ENCODE measurements at regions not wholly inside any gene's neighbourhood (a gene's known extent, or its start where the extent isn't known, plus 50 kb on each side); places are given as distances from the start of the nearest gene placed in this dataset.
"Not testable (repeated sequence)": the region's sequence is repeated elsewhere in the genome, so short reads cannot be mapped to it uniquely, and the experiment has no call there.

GRCh38 chr3:152153115-152153514 is 115.6 kb upstream of the MBNL1 start:
- not testable (repeated sequence) for DNase-seq (ENCODE audit: low read depth)

DNA sequence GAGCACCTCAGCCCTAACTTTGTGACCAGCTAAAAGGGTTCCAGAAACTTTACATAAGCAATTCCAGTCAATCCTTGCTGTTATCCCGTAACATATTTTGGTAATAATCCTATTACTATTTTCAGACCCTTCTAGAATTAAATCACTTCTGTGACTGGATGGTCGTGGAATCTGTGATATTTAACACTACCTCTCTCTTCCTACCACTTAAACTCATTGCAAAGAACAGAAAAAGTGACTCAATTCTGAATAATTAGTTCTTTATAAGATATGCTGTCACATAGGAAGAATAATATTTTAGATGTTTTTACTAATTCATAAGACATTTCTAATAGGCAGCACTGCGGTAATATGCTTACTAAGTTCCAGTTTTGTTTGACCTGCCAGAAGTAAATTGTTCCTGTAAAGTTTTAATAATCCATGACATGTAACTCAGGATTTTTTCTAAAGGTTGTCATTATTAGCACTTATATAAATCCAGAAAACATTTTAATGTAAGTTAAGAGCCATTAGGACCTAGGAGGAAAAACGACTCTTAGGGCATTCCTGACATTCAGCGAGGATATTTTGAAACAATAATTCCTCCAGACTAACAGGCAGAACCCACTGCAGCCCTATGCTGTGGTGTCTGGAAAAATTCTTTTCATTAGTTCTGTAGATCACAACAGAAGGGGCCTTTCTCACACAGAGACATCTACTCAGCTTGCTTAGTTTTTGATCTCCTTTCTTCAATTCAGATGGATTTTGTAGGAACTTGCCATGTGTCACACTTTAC is 113.3 kb upstream of the MBNL1 start:
- no peak for DNase-seq (ENCODE audit: low read depth)

DNA sequence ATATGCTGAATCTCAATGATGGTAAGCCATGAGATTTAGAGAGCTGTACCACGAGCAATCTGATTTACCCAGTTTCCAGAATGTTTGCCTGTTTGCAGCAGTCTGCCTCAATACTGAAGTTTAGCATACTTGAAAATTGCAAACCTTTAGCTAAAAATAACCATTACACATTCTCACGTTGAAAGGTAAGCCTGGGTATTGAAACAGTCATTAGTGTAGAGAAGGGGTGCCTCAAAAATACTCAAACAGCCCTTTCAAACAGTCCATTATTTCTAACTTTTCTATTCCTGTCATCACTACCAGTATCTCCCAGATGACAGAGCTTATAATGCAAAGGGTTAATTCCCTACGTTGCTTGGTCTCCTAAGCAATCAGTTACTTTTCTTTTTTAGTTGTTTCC is 111.8 kb upstream of the MBNL1 start:
- no peak for DNase-seq (ENCODE audit: low read depth)

DNA sequence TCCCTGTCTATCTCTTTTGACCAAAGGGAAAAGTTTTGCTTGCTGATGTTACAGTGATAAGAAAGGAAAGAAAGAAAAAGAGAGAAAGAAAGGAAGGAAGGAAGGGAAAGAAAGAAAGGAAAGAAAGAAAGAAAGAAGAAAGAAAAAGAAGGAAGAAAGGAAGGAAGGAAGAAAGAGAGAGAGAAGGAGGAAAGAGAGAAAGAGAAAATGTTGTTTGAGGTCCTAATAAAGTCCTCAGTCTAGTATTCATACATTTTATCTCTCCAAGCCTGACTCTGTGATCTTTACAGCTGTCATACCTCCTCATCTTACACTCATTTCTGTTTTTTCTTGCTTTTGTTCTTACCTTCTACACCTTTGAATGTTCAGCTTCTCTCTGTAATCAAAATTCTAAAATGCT is 111.4 kb upstream of the MBNL1 start:
- DNase-seq (ENCODE audit: low read depth) = no peak

DNA sequence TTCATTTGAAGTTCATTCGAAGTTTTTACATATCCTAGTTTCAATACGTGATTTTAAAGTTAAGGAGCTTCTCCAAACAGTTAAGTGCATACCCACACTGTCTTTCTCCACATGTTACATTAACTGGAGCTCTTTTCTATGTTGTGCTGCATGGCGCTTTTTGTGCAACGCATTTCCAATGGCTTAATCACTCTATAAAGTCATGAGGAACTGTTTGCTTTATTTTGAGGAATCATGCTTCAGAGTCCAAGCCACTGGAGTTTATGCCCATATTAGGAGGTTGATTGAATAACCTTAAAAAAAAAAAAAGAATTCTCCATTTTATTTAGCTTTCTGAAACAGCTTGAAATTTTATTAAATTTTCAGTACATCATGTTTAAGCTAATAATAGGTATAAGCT is 109.4 kb upstream of the MBNL1 start:
- no peak for DNase-seq (ENCODE audit: low read depth)

DNA sequence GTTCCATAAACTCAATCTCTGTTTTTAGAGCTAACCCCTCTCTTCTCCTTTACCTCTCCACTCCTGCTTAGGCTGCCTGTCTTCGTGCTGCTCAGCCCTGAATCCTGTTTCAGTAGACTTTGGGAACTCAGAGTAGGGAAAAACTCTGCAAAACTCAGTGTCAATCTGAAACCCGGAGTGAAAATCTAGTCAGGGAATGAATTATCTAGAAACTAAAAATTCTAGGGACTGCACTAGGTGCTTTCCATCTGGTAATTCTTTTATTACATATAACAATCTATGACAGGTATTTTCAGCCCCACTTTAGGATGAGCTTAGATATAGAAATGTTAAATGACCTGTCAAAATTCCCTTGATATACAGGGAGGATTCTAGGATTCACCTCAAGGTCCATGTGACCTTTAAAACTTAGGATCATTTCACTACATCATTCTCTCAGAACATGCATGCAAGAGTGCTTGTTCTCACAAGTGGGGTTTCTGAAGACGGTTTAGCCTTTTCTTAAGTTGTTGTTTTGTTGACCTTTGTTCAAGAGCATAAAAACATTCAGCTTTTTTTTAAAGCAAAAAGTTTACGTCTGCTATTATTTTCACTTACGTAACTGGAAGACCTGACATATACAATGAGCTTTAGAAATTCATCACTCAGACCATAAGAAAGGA is 108.2 kb upstream of the MBNL1 start:
- DNase-seq (ENCODE audit: low read depth) = no peak

- no peak for DNase-seq (ENCODE audit: low read depth)
These were observed 96.3 kb upstream of the MBNL1 start for GRCh38 chr3:152172460-152172859.

GRCh38 chr3:152173627-152174026 is 95.1 kb upstream of the MBNL1 start:
- DNase-seq (ENCODE audit: low read depth) = no peak

- no peak for DNase-seq (ENCODE audit: low read depth)
These were observed 93.7 kb upstream of the MBNL1 start for GRCh38 chr3:152174876-152175527.

GRCh38 chr3:152175528-152175889 is 93.2 kb upstream of the MBNL1 start:
- no peak for DNase-seq (ENCODE audit: low read depth)

GRCh38 chr3:152176241-152176640 is 92.5 kb upstream of the MBNL1 start:
- DNase-seq (ENCODE audit: low read depth) = no peak

DNA sequence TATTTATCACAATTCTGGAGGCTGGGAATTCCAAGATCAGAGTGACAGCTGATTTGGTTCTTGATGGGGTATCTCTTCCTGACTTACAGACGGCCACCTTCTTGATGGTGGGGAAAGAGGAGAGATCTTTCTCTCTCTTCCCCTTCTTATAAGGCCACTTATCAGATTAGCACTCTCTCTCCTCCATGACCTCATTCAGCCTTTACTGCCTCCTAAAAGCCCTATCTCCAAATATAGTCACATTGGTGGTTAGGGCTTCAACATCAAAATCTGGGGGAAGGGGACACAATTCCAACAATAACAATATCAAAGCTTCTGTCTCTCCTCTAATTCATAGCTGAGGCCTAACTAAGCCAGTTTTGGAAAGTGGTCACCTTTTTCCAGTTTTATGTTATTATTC is 91.7 kb upstream of the MBNL1 start:
- no peak for DNase-seq (ENCODE audit: low read depth)

DNA sequence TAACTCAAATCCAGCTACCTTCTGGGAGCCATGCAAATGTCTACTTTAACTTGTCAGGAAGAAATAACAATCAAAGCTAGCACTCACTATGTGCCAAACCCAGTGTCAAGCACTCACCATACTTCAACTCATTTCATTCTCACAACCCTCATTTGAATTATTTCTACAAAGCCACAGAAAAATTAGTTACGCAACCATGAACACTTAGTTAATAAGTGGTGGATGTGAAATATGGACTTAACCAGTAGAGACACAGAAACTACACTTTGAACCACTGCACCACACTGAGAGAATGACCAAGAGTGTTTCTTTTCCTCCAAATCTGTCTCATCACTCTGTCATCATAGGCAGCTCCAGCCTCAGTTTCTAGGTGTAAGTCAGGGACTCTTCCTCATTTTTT is 91.0 kb upstream of the MBNL1 start:
- no peak for DNase-seq (ENCODE audit: low read depth)

GRCh38 chr3:152183473-152183872 is 85.3 kb upstream of the MBNL1 start:
- peak; percentile 17 for DNase-seq (ENCODE audit: low read depth)

DNA sequence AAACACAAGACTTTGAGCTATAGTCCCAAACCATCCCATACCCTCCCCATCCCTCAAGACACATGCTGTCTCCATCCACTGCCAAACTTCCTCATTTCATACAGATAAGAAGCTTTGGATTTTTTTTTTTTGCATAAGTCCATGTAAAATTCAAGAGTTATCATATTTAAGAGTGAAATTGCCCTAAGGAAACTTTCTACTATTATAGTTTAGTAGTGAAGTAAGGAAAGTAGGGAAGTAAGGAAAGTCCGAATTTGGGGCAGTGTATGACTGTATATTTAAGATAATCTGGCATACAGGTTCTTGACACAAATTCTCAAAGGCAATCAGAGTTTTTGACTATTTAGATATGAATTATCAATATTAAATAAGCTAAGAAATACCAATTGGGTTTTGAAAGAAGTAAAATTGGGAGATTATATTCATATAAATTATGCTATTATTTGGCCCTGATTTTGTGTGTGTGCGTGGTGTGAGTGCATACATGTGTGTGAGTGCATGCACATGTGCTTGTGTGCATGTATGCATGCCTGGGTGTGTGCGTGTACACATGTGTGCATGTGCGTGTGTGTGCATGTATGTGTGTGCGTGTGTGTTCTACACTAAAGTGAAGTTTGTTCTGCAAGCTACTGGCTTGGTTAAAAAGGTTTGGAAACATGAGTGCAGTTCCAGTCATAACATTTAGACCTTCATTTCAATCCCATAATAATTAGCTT is 83.6 kb upstream of the MBNL1 start:
- no peak for DNase-seq (ENCODE audit: low read depth)

- DNase-seq (ENCODE audit: low read depth) = no peak
These were observed 82.7 kb upstream of the MBNL1 start for GRCh38 chr3:152185891-152186630.

- DNase-seq (ENCODE audit: low read depth) = no peak
These were observed 78.0 kb upstream of the MBNL1 start for GRCh38 chr3:152190636-152191183.

- DNase-seq (ENCODE audit: low read depth) = no peak
These were observed 76.7 kb upstream of the MBNL1 start for GRCh38 chr3:152192050-152192449.

DNA sequence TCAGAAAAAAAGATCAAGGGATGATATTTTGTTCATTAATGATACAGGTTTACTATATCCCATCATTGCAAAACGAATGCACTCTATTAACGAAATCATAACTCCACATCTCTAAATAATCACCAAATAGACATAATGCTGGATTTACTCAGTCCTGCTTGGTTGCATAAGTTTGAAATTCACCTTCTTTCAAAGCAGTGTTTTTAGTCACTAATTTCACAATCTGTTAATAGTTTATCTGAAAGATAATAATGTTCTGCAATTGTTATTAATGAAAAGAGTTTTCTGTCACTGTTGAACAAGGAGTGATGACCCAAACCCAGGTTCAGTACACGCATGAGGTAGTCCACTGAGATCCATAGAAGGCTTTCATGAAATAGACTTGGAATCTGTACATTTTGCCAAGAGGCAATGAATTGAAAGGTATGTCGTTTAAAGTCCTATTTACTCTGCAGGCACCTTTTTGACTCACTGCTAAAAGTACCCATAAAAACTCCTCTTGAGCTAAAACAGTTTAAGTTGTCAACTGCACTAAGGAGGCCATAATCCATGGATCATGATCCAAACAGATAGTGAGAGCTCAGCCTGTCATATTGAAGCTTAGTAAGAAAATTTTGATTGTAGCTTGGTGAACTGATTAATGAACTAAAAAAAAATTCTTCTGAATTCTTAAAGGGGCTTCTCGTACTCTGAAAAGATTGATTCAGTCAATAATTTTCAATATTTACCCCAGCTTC is 75.6 kb upstream of the MBNL1 start:
- no peak for DNase-seq (ENCODE audit: low read depth)

- no peak for DNase-seq (ENCODE audit: low read depth)
These were observed 75.0 kb upstream of the MBNL1 start for GRCh38 chr3:152193673-152194267.

DNA sequence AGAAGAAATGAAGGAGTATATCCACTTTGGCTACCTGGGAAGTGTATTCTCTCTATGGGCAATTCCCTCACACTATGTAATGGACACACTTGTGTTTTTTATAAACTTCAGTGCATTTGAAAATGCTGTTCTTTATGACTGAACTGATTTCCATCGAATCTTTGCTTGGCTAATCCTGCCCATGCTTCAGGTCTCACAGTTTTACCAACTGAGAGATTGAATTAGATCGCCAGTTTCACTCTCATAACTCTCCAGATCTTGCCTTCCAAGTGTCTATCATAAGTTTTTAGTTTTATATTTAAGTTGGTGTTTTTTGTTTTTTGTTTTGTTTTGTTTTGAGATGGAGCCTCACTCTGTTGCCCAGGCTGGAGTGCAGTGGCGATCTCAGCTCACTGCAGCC is 73.5 kb upstream of the MBNL1 start:
- DNase-seq (ENCODE audit: low read depth) = no peak

All from T-helper 22 cell (primary cell).